HuH-7 (cell line): ENCODE measurements at regions not wholly inside any gene's neighbourhood (a gene's known extent, or its start where the extent isn't known, plus 50 kb on each side); places are given as distances from the start of the nearest gene placed in this dataset.
"Not testable (repeated sequence)": the region's sequence is repeated elsewhere in the genome, so short reads cannot be mapped to it uniquely, and the experiment has no call there.

Experiments used
- DNase-seq: peaks from one replicate; pipeline ENCODE4 v3.0.0; 2011; ENCODE audit warnings: low spot score

GRCh38 chr3:193119926-193120325 is 121.1 kb upstream of the PLAAT1 start:
- no peak for DNase-seq

GRCh38 chr3:193124861-193125260 is 116.2 kb upstream of the PLAAT1 start:
- no peak for DNase-seq

GRCh38 chr3:193129607-193130006 is 111.4 kb upstream of the PLAAT1 start:
- DNase-seq = no peak

GRCh38 chr3:193130576-193130975 is 110.4 kb upstream of the PLAAT1 start:
- no peak for DNase-seq

- no peak for DNase-seq
Observed at GRCh38 chr3:193132241-193132640, 108.8 kb upstream of the PLAAT1 start.

- DNase-seq = no peak
Observed at GRCh38 chr3:193132964-193133363, 108.1 kb upstream of the PLAAT1 start.

- no peak for DNase-seq
Observed at GRCh38 chr3:193134856-193135255, 106.2 kb upstream of the PLAAT1 start.

- no peak for DNase-seq
Observed at GRCh38 chr3:193140381-193140780, 100.6 kb upstream of the PLAAT1 start.

GRCh38 chr3:193145248-193145647 is 95.8 kb upstream of the PLAAT1 start:
- no peak for DNase-seq

- DNase-seq = no peak
Observed at GRCh38 chr3:193148688-193149473, 92.1 kb upstream of the PLAAT1 start.

- DNase-seq = no peak
Observed at GRCh38 chr3:193149998-193150397, 91.0 kb upstream of the PLAAT1 start.

- not testable (repeated sequence) for DNase-seq
Observed at GRCh38 chr3:193155044-193155781, 85.8 kb upstream of the PLAAT1 start.

- no peak for DNase-seq
Observed at GRCh38 chr3:193157051-193157450, 84.0 kb upstream of the PLAAT1 start.

GRCh38 chr3:193165431-193166120 is 75.4 kb upstream of the PLAAT1 start:
- no peak for DNase-seq

- DNase-seq = no peak
Observed at GRCh38 chr3:193168931-193169330, 72.1 kb upstream of the PLAAT1 start.

GRCh38 chr3:193174140-193174539 is 66.9 kb upstream of the PLAAT1 start:
- no peak for DNase-seq

GRCh38 chr3:193179332-193180012 is 61.5 kb upstream of the PLAAT1 start:
- not testable (repeated sequence) for DNase-seq

- DNase-seq = no peak
Observed at GRCh38 chr3:193187070-193187722, 53.8 kb upstream of the PLAAT1 start.

GRCh38 chr3:193190146-193190786 is 50.8 kb upstream of the PLAAT1 start:
- peak; percentile 10 for DNase-seq
